Loucy (cell line): ENCODE measurements at regions not wholly inside any gene's neighbourhood (a gene's known extent, or its start where the extent isn't known, plus 50 kb on each side); places are given as distances from the start of the nearest gene placed in this dataset.
"Not testable (repeated sequence)": the region's sequence is repeated elsewhere in the genome, so short reads cannot be mapped to it uniquely, and the experiment has no call there.

ENCODE experiments used
- CTCF ChIP-seq: fragments of 200-600 bp; sonication (generic); conservative IDR thresholded peaks from 2 replicates; pipeline ENCODE4 v1.5.1; 2014; ENCODE audit warnings: mild to moderate bottlenecking, antibody characterized with exemption, low read length
- EZH2phosphoT487 ChIP-seq: fragments of 200-600 bp; IDR thresholded peaks from 2 replicates; pipeline ENCODE4 v1.6.1; 2018; ENCODE audit warnings: antibody characterized with exemption, mild to moderate bottlenecking, moderate library complexity, borderline replicate concordance

- TF ChIP-seq CTCF, EZH2phosphoT487: not testable (repeated sequence)
These were observed 136.3 kb downstream of the TBC1D2B start for GRCh38 chr15:77941090-77941827.
